ENCODE measurements at regions not wholly inside any gene's neighbourhood (a gene's known extent, or its start where the extent isn't known, plus 50 kb on each side); places are given as distances from the start of the nearest gene placed in this dataset.

DNA sequence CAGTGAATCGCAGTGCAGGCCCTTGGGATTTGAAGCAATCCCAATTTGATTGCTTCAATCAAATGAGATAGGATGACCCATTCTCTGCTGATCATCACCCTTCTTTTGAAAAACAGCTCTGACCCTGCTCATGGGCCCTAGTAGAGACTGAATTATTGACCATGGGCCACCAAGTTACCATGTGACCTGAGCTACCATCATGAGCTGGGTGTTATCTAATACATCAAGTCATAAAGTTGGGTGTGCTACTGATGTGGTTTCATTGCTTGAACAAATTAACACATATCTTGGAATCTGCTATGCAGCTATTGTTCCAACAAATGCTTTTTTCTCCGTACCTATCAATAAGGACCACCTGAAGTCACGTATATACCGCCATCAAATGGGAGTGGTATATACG is 54.8 kb upstream of the CNKSR3 start:
- Histone ChIP-seq H3K56ac (ENCODE audit: insufficient read length, low read depth, low read length) (no peak overlapping the region), H3K18ac (ENCODE audit: insufficient read length, low read depth, low read length) (no peak overlapping the region), H2BK12ac (ENCODE audit: insufficient read length, low read depth, low read length) (no peak overlapping the region), H3K4ac (ENCODE audit: low read depth, low read length) (no peak overlapping the region), H2AK5ac (ENCODE audit: insufficient read length, low read length) (no peak overlapping the region), H4K20me1 (ENCODE audit: control insufficient read depth, insufficient read depth, insufficient read length) (no peaks in the 10 kb centered on the region), H2BK5ac (ENCODE audit: insufficient read length, low read length) (no peak overlapping the region), H3K79me2 (ENCODE audit: insufficient read depth, low read length) (no peaks in the 10 kb centered on the region), H3K9ac (ENCODE audit: extremely low read depth, insufficient read length, low read length) (no peak overlapping the region), H3K27ac (ENCODE audit: insufficient read length, low read depth, low read length) (no peak overlapping the region), H3K23me2 (ENCODE audit: insufficient read length, low read depth, low read length, poor library complexity, severe bottlenecking) (no peaks in the 10 kb centered on the region), H3K4me1 (ENCODE audit: insufficient read depth, low read length) (no peaks in the 10 kb centered on the region), H3K14ac (ENCODE audit: insufficient read depth, low read length) (no peak overlapping the region), H2AFZ (ENCODE audit: low read length) (no peak overlapping the region), H2BK20ac (ENCODE audit: low read depth, low read length, poor library complexity, severe bottlenecking) (no peak overlapping the region), H3K23ac (ENCODE audit: insufficient read length, low read depth, low read length) (no peak overlapping the region), H4K5ac (ENCODE audit: insufficient read length, low read depth, low read length) (no peak overlapping the region), H2BK120ac (ENCODE audit: low read depth, low read length, poor library complexity, severe bottlenecking) (no peak overlapping the region), H3K4me2 (ENCODE audit: insufficient read depth, insufficient read length, low read length) (no peak overlapping the region), H2BK15ac (ENCODE audit: low read depth, low read length) (no peak overlapping the region), H3K9me3 (ENCODE audit: control insufficient read depth, low read depth, low read length) (no peaks in the 10 kb centered on the region), H4K8ac (replicated peaks; ENCODE audit: insufficient read length, low read depth, low read length) (no peak overlapping the region), H4K91ac (ENCODE audit: insufficient read length, low read depth, low read length) (no peak overlapping the region), H3T11ph (ENCODE audit: low read length) (no peak overlapping the region), H3K79me1 (ENCODE audit: insufficient read depth, low read depth, low read length, poor library complexity, severe bottlenecking) (no peaks in the 10 kb centered on the region), H3K27me3 (ENCODE audit: insufficient read depth, low read length) (no peaks in the 10 kb centered on the region)
- no CpG with 5 or more reads among the region's 5 CpGs for WGBS (ENCODE audit: extremely low coverage, insufficient read length, low lambda C conversion rate)
- no peaks in the 10 kb centered on the region for H3K4me1 Mint-ChIP-seq
- H3K9me3 Mint-ChIP-seq: no peaks in the 10 kb centered on the region; a peak in 1 of 5 replicates
- no peak for TF ChIP-seq CTCF (conservative IDR thresholded peaks at IDR 0.05)
- H3K4me3 Mint-ChIP-seq: no peak overlapping the region
- H3K36me3 Mint-ChIP-seq (ENCODE audit: insufficient read depth in 1 of 3, low read depth in 3 of 3): no peaks in the 10 kb centered on the region
- no peak overlapping the region for H3K27ac Mint-ChIP-seq
- no peak for DNase-seq
- no peaks in the 10 kb centered on the region for H3K27me3 Mint-ChIP-seq (ENCODE audit: low read depth)

All from H9 (cell line).